ENCODE measurements at regions not wholly inside any gene's neighbourhood (a gene's known extent, or its start where the extent isn't known, plus 50 kb on each side); places are given as distances from the start of the nearest gene placed in this dataset.

DNA sequence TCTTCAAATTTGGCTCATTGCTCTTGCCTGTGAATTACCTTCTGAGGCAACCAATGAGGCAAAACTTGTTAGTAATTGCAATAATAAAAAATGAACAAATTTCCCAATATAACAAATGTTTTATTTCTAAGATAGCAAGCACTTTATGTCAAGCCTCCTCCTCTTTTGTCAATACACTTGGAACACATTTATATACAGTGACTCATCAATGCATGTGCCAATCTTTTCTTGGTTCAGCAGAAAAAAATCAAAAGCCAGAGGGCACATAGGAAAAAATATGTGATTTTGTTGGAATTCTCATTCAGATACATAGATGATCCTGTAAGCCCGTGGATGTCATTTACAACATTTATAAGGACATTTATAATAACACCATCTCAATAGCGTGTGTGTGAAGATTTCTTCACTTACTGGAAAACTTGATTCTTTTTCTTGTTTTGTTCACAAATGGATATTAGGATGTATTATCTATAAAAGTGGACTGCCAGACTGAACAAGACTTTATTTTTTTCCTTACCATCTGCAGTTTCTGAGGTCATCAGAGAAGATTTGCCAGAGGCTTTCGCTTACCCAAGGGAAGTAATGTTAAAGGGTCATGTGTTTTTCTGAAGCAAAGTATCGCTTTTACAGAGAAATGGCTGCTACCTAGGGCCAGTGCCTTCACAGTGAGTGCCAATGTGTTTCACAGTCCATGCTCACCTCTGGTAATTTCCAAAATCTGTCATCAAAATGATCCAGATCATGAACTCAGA lies 645.7 kb upstream of the PTBP2 start (continued):
- TF ChIP-seq, protein P1, sequence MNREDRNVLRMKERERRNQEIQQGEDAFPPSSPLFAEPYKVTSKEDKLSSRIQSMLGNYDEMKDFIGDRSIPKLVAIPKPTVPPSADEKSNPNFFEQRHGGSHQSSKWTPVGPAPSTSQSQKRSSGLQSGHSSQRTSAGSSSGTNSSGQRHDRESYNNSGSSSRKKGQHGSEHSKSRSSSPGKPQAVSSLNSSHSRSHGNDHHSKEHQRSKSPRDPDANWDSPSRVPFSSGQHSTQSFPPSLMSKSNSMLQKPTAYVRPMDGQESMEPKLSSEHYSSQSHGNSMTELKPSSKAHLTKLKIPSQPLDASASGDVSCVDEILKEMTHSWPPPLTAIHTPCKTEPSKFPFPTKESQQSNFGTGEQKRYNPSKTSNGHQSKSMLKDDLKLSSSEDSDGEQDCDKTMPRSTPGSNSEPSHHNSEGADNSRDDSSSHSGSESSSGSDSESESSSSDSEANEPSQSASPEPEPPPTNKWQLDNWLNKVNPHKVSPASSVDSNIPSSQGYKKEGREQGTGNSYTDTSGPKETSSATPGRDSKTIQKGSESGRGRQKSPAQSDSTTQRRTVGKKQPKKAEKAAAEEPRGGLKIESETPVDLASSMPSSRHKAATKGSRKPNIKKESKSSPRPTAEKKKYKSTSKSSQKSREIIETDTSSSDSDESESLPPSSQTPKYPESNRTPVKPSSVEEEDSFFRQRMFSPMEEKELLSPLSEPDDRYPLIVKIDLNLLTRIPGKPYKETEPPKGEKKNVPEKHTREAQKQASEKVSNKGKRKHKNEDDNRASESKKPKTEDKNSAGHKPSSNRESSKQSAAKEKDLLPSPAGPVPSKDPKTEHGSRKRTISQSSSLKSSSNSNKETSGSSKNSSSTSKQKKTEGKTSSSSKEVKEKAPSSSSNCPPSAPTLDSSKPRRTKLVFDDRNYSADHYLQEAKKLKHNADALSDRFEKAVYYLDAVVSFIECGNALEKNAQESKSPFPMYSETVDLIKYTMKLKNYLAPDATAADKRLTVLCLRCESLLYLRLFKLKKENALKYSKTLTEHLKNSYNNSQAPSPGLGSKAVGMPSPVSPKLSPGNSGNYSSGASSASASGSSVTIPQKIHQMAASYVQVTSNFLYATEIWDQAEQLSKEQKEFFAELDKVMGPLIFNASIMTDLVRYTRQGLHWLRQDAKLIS (CRISPR knock-in tag; IDR thresholded peaks at IDR 0.05) = no peak
- TF ChIP-seq, protein P2, sequence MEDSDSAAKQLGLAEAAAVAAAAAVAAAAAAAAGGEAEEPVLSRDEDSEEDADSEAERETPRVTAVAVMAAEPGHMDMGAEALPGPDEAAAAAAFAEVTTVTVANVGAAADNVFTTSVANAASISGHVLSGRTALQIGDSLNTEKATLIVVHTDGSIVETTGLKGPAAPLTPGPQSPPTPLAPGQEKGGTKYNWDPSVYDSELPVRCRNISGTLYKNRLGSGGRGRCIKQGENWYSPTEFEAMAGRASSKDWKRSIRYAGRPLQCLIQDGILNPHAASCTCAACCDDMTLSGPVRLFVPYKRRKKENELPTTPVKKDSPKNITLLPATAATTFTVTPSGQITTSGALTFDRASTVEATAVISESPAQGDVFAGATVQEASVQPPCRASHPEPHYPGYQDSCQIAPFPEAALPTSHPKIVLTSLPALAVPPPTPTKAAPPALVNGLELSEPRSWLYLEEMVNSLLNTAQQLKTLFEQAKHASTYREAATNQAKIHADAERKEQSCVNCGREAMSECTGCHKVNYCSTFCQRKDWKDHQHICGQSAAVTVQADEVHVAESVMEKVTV (CRISPR knock-in tag; IDR thresholded peaks at IDR 0.05) = no peak
- no peak for TF ChIP-seq XRCC4 (IDR thresholded peaks at IDR 0.05; ENCODE audit: extremely low read depth, insufficient read depth, insufficient read length)
- TF ChIP-seq, protein P3, sequence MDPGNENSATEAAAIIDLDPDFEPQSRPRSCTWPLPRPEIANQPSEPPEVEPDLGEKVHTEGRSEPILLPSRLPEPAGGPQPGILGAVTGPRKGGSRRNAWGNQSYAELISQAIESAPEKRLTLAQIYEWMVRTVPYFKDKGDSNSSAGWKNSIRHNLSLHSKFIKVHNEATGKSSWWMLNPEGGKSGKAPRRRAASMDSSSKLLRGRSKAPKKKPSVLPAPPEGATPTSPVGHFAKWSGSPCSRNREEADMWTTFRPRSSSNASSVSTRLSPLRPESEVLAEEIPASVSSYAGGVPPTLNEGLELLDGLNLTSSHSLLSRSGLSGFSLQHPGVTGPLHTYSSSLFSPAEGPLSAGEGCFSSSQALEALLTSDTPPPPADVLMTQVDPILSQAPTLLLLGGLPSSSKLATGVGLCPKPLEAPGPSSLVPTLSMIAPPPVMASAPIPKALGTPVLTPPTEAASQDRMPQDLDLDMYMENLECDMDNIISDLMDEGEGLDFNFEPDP (CRISPR knock-in tag; IDR thresholded peaks at IDR 0.05) = no peak
- no peak for TF ChIP-seq HDAC2 (IDR thresholded peaks at IDR 0.05)
- TF ChIP-seq PPARD (CRISPR knock-in tag; IDR thresholded peaks at IDR 0.05) = no peak
- no peak for TF ChIP-seq NFIC (IDR thresholded peaks at IDR 0.05)
- TF ChIP-seq, protein P4, sequence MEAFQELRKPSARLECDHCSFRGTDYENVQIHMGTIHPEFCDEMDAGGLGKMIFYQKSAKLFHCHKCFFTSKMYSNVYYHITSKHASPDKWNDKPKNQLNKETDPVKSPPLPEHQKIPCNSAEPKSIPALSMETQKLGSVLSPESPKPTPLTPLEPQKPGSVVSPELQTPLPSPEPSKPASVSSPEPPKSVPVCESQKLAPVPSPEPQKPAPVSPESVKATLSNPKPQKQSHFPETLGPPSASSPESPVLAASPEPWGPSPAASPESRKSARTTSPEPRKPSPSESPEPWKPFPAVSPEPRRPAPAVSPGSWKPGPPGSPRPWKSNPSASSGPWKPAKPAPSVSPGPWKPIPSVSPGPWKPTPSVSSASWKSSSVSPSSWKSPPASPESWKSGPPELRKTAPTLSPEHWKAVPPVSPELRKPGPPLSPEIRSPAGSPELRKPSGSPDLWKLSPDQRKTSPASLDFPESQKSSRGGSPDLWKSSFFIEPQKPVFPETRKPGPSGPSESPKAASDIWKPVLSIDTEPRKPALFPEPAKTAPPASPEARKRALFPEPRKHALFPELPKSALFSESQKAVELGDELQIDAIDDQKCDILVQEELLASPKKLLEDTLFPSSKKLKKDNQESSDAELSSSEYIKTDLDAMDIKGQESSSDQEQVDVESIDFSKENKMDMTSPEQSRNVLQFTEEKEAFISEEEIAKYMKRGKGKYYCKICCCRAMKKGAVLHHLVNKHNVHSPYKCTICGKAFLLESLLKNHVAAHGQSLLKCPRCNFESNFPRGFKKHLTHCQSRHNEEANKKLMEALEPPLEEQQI (IDR thresholded peaks at IDR 0.05) = no peak
